Left lung (tissue), 4 donors: ENCODE measurements at regions not wholly inside any gene's neighbourhood (a gene's known extent, or its start where the extent isn't known, plus 50 kb on each side); places are given as distances from the start of the nearest gene placed in this dataset.

ENCODE experiments used
- ATAC-seq: fragments of 200-7000 bp; cut with Tn5 transposase; one replicate; pipeline ENCODE4 v1.9.1; 2020; ENCODE audit warnings: moderate library complexity
- DNase-seq, 4 donors: peaks; one replicate each; pipeline ENCODE4 v3.0.0-alpha.2; 2013 to 2020
- H3K27ac ChIP-seq, 2 donors: fragments of 200-600 bp; sonication (generic) in 1 of 2; one replicate each; pipeline versions ENCODE4 v1.5.0 to v1.8.0; 2020 to 2021
- H3K27me3 ChIP-seq, 2 donors: fragments of 200-600 bp; sonication (generic) in 1 of 2; one replicate each; pipeline versions ENCODE4 v1.5.0 to v1.8.0; 2020 to 2021
- H3K36me3 ChIP-seq, 2 donors: fragments of 200-600 bp; sonication (generic) in 1 of 2; one replicate each; pipeline versions ENCODE4 v1.5.0 to v1.8.0; 2020 to 2021
- H3K4me1 ChIP-seq, 2 donors: fragments of 200-600 bp; one replicate each; pipeline ENCODE4 v1.8.0; 2021
- H3K4me3 ChIP-seq, 2 donors: fragments of 200-600 bp; sonication (generic) in 1 of 2; one replicate each; pipeline versions ENCODE4 v1.5.0 to v1.8.0; 2020 to 2021; ENCODE audit warnings: mild to moderate bottlenecking in 1 of 2
- H3K9me3 ChIP-seq, 2 donors: fragments of 200-600 bp; sonication (generic) in 1 of 2; one replicate each; pipeline versions ENCODE4 v1.5.0 to v1.8.0; 2020 to 2021
- CTCF ChIP-seq, 2 donors: fragments of 200-600 bp; sonication (generic) in 1 of 2; IDR thresholded peaks; one replicate each; pipeline versions ENCODE4 v1.5.0 to v1.8.0; 2021; ENCODE audit warnings: antibody characterized with exemption in 2 of 2
- intact Hi-C, 2 donors: fragments of 100-400 bp; cut with DNase I; formaldehyde crosslinking; loops; one replicate each; pipeline versions ENCODE4 v1.11.2 to v1.14.2; 2022
- donor health status: DM: no; HTN: yes; CAD: no.
- donor health status: DM: no; HTN: no; CAD: no.

GRCh38 chr5:98308231-98308630 is 465.2 kb upstream of the RGMB start:
- DNase-seq (no peak), ATAC-seq (no peak)
- Histone ChIP-seq H3K27ac (no peak overlapping the region), H3K36me3 (no peaks in the 10 kb centered on the region), H3K9me3 (no peaks in the 10 kb centered on the region), H3K4me1 (no peaks in the 10 kb centered on the region), H3K4me3 (no peak overlapping the region), H3K27me3 (no peaks in the 10 kb centered on the region)
- intact Hi-C loops, result no loop called here
- no peak for TF ChIP-seq CTCF (IDR thresholded peaks at IDR 0.05)

DNA sequence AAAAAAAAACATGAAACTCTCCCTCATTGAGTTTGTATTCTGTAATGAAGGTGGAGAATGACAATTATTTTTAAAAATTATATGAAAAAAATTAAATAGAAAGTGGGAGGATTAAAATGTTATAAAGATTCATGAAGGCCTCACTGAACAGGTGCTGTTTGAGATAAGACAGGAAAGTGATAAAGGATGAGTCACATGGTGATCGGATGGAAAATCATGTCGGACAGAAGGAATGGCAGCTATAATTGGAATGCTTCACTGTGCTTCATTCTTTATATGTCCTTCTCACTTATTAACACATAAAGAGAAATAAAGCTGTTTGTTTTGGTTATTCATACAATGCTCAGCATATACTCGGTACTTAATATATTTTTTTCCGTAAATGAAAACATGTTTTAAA is 464.5 kb upstream of the RGMB start:
- TF ChIP-seq CTCF (IDR thresholded peaks at IDR 0.05), result no peak
- no peak for ATAC-seq

DNA sequence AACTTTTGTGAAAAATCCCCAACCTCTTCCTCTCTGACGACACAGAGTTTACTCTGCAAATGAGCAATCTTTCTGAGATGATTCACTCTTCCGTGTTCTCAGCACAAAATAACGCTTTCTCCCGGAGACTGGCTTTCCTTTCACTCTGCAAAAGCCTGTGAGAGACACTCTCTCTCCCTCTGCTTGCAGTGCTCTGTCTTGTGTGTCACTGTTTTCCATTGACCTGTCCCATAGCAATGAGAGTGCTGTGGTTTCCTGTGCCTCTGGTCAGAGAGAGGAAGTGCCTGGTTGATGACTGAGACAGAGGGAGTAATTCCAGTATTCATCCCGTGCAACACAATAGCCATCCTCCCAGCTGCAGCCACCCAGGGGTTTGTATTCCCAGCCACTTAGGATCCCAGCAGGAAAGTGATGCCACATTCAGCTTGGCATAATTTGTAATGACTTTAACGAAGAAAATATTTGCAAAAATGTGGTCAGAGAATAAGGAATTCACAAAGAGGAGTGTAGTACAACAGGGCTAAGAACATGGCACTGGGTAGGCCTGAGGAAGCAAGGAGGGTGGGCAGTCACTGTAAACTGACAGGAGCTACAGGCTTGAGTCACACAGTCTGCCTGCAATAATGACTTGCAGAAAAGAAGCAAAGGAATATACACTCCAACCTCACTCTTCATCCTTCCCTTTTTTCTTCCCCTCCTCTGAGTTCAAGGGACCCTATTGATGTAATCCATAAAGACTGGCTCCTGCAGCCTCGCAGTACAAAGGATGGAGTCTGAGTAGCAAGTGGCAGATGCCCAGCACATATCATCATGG is 463.5 kb upstream of the RGMB start:
- H3K4me3 ChIP-seq, result no peak overlapping the region
- no peak for TF ChIP-seq CTCF (IDR thresholded peaks at IDR 0.05)
- ATAC-seq, result peak; percentile 62

More for the DNA sequence above, 464.5 kb upstream of the RGMB start:
- no peak for DNase-seq
- H3K27ac ChIP-seq, result no peak overlapping the region
- H3K4me1 ChIP-seq, result no peaks in the 10 kb centered on the region
- no peaks in the 10 kb centered on the region for H3K27me3 ChIP-seq
- no peak overlapping the region for H3K4me3 ChIP-seq
- intact Hi-C loops, result no loop called here
- H3K36me3 ChIP-seq, result no peaks in the 10 kb centered on the region
- H3K9me3 ChIP-seq, result no peaks in the 10 kb centered on the region

DNA sequence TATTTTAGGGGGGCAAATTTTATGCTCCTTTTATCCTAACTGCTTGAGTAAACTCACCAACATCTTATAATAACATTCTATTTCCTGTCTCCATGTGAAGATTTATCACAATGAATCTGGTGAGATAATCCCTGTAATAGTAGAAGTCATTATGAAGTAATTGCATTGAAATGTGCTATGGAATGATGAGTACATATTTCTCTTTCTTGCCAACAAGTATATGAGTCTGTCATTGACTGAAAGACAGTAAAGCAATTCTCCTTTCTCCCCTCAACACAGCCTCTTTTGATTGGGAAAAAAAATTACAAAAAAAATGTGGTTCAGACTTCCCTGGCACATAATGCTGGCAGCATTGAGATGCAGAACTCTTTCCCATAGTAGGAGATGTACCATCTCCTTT is 459.2 kb upstream of the RGMB start:
- DNase-seq (no peak), ATAC-seq (no peak)
- no peak overlapping the region for H3K4me3 ChIP-seq
- no peak overlapping the region for H3K27ac ChIP-seq
- TF ChIP-seq CTCF (IDR thresholded peaks at IDR 0.05), result no peak
- H3K36me3 ChIP-seq, result no peaks in the 10 kb centered on the region
- H3K27me3 ChIP-seq, result no peaks in the 10 kb centered on the region
- intact Hi-C loops, result no loop called here
- H3K4me1 ChIP-seq, result no peaks in the 10 kb centered on the region
- no peaks in the 10 kb centered on the region for H3K9me3 ChIP-seq

More for the DNA sequence above, 463.5 kb upstream of the RGMB start:
- H3K4me1 ChIP-seq, result no peaks in the 10 kb centered on the region
- H3K9me3 ChIP-seq, result no peaks in the 10 kb centered on the region
- intact Hi-C loops, result no loop called here
- H3K36me3 ChIP-seq, result no peaks in the 10 kb centered on the region
- H3K27ac ChIP-seq, result peak overlapping the region in 1 of 2 donors; percentile 30
- DNase-seq, result no peak
- H3K27me3 ChIP-seq, result no peaks in the 10 kb centered on the region

- Histone ChIP-seq H3K27me3 (no peaks in the 10 kb centered on the region), H3K27ac (no peak overlapping the region), H3K36me3 (no peaks in the 10 kb centered on the region), H3K9me3 (no peaks in the 10 kb centered on the region), H3K4me3 (no peak overlapping the region), H3K4me1 (no peaks in the 10 kb centered on the region)
- no peak for ATAC-seq
- no peak for DNase-seq
- no peak for TF ChIP-seq CTCF (IDR thresholded peaks at IDR 0.05)
- intact Hi-C loops, result no loop called here
These were observed 455.1 kb upstream of the RGMB start for GRCh38 chr5:98318386-98318785.
